Endometrium (tissue), 2 donors: ENCODE measurements at regions not wholly inside any gene's neighbourhood (a gene's known extent, or its start where the extent isn't known, plus 50 kb on each side); places are given as distances from the start of the nearest gene placed in this dataset.
"Not testable (repeated sequence)": the region's sequence is repeated elsewhere in the genome, so short reads cannot be mapped to it uniquely, and the experiment has no call there.

Experiments
- FAIRE-seq: peaks from 2 replicates; lab custom pipeline; 2012; peaks lifted over from hg19 to GRCh38; lab: Jason Lieb, UNC
- donor health status: control.
- donor health status: control.

GRCh38 chr2:167843657-167844056, 403.7 kb downstream of the STK39 start:
- FAIRE-seq: no peak

- no peak for FAIRE-seq
Observed at GRCh38 chr2:167843217-167843616, 404.2 kb downstream of the STK39 start.

GRCh38 chr2:167842047-167842446, 405.3 kb downstream of the STK39 start:
- no peak for FAIRE-seq

GRCh38 chr2:167835290-167835689, 412.1 kb downstream of the STK39 start:
- FAIRE-seq: not testable (repeated sequence)

- no peak for FAIRE-seq
Observed at GRCh38 chr2:167834707-167835106, 412.7 kb downstream of the STK39 start.

GRCh38 chr2:167833294-167833693, 414.1 kb downstream of the STK39 start:
- FAIRE-seq: no peak

GRCh38 chr2:167832868-167833287, 414.5 kb downstream of the STK39 start:
- no peak for FAIRE-seq

- no peak for FAIRE-seq
Observed at GRCh38 chr2:167827352-167828097, 419.9 kb downstream of the STK39 start.

- FAIRE-seq: no peak
Observed at GRCh38 chr2:167826906-167827305, 420.5 kb downstream of the STK39 start.

GRCh38 chr2:167825664-167826063, 421.7 kb downstream of the STK39 start:
- no peak for FAIRE-seq

GRCh38 chr2:167822690-167823465, 424.5 kb downstream of the STK39 start:
- FAIRE-seq: no peak

GRCh38 chr2:167820488-167820887, 426.9 kb downstream of the STK39 start:
- FAIRE-seq: no peak

- no peak for FAIRE-seq
Observed at GRCh38 chr2:167818521-167818920, 428.9 kb downstream of the STK39 start.

- FAIRE-seq: no peak
Observed at GRCh38 chr2:167817908-167818307, 429.5 kb downstream of the STK39 start.

- no peak for FAIRE-seq
Observed at GRCh38 chr2:167817422-167817821, 430.0 kb downstream of the STK39 start.

GRCh38 chr2:167816874-167817290, 430.5 kb downstream of the STK39 start:
- FAIRE-seq: no peak

GRCh38 chr2:167814881-167815718, 432.3 kb downstream of the STK39 start:
- FAIRE-seq: no peak

- FAIRE-seq: not testable (repeated sequence)
Observed at GRCh38 chr2:167814482-167814880, 432.9 kb downstream of the STK39 start.

GRCh38 chr2:167809799-167810198, 437.6 kb downstream of the STK39 start:
- FAIRE-seq: not testable (repeated sequence)

GRCh38 chr2:167803449-167803988, 443.9 kb downstream of the STK39 start:
- FAIRE-seq: no peak

- FAIRE-seq: no peak
Observed at GRCh38 chr2:167794554-167795255, 452.7 kb downstream of the STK39 start.

- no peak for FAIRE-seq
Observed at GRCh38 chr2:167793725-167794124, 453.7 kb downstream of the STK39 start.
